ENCODE measurements at regions not wholly inside any gene's neighbourhood (a gene's known extent, or its start where the extent isn't known, plus 50 kb on each side); places are given as distances from the start of the nearest gene placed in this dataset.

DNA sequence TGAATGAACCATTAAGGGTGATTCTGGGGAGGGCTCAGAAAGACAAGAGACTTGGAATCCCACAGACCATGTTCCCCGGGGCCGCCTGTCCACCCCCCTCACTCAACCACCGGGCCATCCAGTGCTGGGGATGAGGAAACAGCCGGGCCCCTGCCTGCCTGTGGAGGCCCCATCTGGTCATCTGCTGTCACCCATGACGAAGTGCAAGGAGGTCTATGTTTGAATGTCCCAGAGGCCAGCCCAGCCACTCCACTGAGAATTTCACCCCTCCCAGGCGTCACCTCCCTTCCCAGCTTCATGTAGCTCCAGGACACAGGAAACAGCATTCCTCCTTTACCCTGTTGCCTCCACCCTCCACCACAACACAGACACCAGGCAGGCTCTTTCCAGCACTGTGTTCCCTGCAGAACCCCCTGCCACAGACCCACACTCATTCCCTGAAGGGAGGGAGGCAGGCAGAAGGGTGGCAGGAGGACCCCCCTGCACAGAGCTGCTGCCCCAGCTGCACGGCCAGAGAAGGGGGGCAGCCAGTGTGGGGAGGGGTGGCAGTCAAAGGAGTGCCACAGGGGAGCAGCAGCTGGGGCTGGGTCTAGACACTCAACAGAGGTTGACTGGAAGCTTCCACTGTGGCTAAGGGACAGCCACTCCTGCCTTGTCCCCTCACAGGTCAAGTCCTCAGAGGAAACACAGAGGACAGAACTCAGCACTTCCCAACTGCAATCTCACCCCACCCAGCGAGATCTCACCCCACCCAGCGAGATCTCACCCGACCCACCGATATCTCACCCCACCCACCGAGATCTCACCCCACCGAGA is 50.3 kb upstream of the PPP2R5C start:
- TF ChIP-seq POLR2A (IDR thresholded peaks at IDR 0.05; ENCODE audit: low read depth, low read length) (no peak), TAF1 (IDR thresholded peaks at IDR 0.05; ENCODE audit: borderline replicate concordance, low read depth, low read length) (no peak)
